HG03460 (cell line): ENCODE measurements at regions not wholly inside any gene's neighbourhood (a gene's known extent, or its start where the extent isn't known, plus 50 kb on each side); places are given as distances from the start of the nearest gene placed in this dataset.

Source experiments
- ATAC-seq: cut with Tn5 transposase; IDR thresholded peaks from one replicate; pipeline ENCODE4 v1.9.1; 2021; ENCODE audit not compliant: unreplicated experiment

GRCh38 chr2:120913972-120914838 is 178.5 kb downstream of the GLI2 start:
- ATAC-seq, result no peak

GRCh38 chr2:120914839-120915521 is 179.3 kb downstream of the GLI2 start:
- no peak for ATAC-seq

GRCh38 chr2:120915670-120916069 is 180.0 kb downstream of the GLI2 start:
- ATAC-seq, result no peak

GRCh38 chr2:120916446-120916845 is 180.8 kb downstream of the GLI2 start:
- no peak for ATAC-seq

- no peak for ATAC-seq
These were observed 182.2 kb downstream of the GLI2 start for GRCh38 chr2:120917886-120918285.

- no peak for ATAC-seq
These were observed 183.5 kb downstream of the GLI2 start for GRCh38 chr2:120919216-120919615.

- ATAC-seq, result no peak
These were observed 184.2 kb downstream of the GLI2 start for GRCh38 chr2:120919771-120920453.

GRCh38 chr2:120920454-120921148 is 184.9 kb downstream of the GLI2 start:
- no peak for ATAC-seq

- ATAC-seq, result no peak
These were observed 185.8 kb downstream of the GLI2 start for GRCh38 chr2:120921457-120921856.

GRCh38 chr2:120922571-120923332 is 187.1 kb downstream of the GLI2 start:
- ATAC-seq, result no peak

- ATAC-seq, result no peak
These were observed 187.8 kb downstream of the GLI2 start for GRCh38 chr2:120923426-120923825.

- no peak for ATAC-seq
These were observed 189.3 kb downstream of the GLI2 start for GRCh38 chr2:120924924-120925323.

GRCh38 chr2:120926463-120927264 is 191.0 kb downstream of the GLI2 start:
- no peak for ATAC-seq

GRCh38 chr2:120927265-120927628 is 191.6 kb downstream of the GLI2 start:
- no peak for ATAC-seq

GRCh38 chr2:120929829-120930228 is 194.2 kb downstream of the GLI2 start:
- no peak for ATAC-seq

GRCh38 chr2:120930236-120930635 is 194.6 kb downstream of the GLI2 start:
- ATAC-seq, result no peak

- ATAC-seq, result no peak
These were observed 195.2 kb downstream of the GLI2 start for GRCh38 chr2:120930864-120931263.

- no peak for ATAC-seq
These were observed 196.8 kb downstream of the GLI2 start for GRCh38 chr2:120932472-120932871.

- no peak for ATAC-seq
These were observed 197.2 kb downstream of the GLI2 start for GRCh38 chr2:120932881-120933280.
